IPS-18a (cell line): ENCODE measurements at regions not wholly inside any gene's neighbourhood (a gene's known extent, or its start where the extent isn't known, plus 50 kb on each side); places are given as distances from the start of the nearest gene placed in this dataset.
"Not testable (repeated sequence)": the region's sequence is repeated elsewhere in the genome, so short reads cannot be mapped to it uniquely, and the experiment has no call there.

Experiments
- H3K27ac ChIP-seq: one replicate; pipeline ENCODE4 v1.5.1; 2013; ENCODE audit warnings: low read length
- H3K27me3 ChIP-seq: one replicate; pipeline ENCODE4 v1.6.1; 2013; ENCODE audit warnings: mild to moderate bottlenecking, low read length; ENCODE audit not compliant: control insufficient read depth, insufficient read depth
- H3K36me3 ChIP-seq: one replicate; pipeline ENCODE4 v1.6.1; 2013; ENCODE audit warnings: low read depth, low read length; ENCODE audit not compliant: control insufficient read depth
- H3K4me1 ChIP-seq: one replicate; pipeline ENCODE4 v1.6.1; 2013; ENCODE audit warnings: low read depth, low read length; ENCODE audit not compliant: control insufficient read depth
- H3K4me3 ChIP-seq: one replicate; pipeline ENCODE4 v1.5.1; 2013; ENCODE audit warnings: low read length
- H3K9ac ChIP-seq: one replicate; pipeline ENCODE4 v1.6.1; 2013; ENCODE audit warnings: mild to moderate bottlenecking, low read length, moderate library complexity
- H3K9me3 ChIP-seq: one replicate; pipeline ENCODE4 v1.6.1; 2013; ENCODE audit warnings: low read depth, low read length; ENCODE audit not compliant: control insufficient read depth

- Histone ChIP-seq H3K27ac (no peak overlapping the region), H3K9ac (no peak overlapping the region), H3K4me1 (no peaks in the 10 kb centered on the region), H3K36me3 (no peaks in the 10 kb centered on the region), H3K4me3 (no peak overlapping the region), H3K27me3 (no peaks in the 10 kb centered on the region), H3K9me3 (no peaks in the 10 kb centered on the region)
Observed at GRCh38 chr11:104695065-104695463, 203.2 kb downstream of the CASP12 start.

- Histone ChIP-seq H3K9me3 (no peaks in the 10 kb centered on the region), H3K36me3 (no peaks in the 10 kb centered on the region), H3K27me3 (no peaks in the 10 kb centered on the region), H3K4me3 (no peak overlapping the region), H3K27ac (no peak overlapping the region), H3K9ac (no peak overlapping the region), H3K4me1 (no peaks in the 10 kb centered on the region)
Observed at GRCh38 chr11:104694259-104695064, 203.8 kb downstream of the CASP12 start.

DNA sequence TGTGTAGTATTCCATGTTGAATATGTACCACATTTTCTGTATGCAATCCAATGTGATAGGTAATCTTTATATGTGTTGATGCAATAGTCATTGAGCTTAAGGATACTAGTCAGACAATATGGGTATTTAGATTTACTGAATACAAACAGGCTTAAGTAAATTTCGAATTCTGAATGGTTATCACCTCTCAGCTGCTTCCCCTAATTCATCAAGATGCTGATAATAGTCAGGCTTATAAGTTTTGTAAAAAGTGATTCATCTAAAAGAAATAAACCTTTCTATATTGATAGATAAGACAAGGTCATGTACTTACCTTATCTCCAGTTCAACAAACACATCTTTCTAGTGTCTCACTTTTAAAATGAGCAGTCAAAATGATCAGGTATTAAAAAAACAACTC is 205.5 kb downstream of the CASP12 start:
- Histone ChIP-seq H3K9me3 (no peaks in the 10 kb centered on the region), H3K4me1 (peaks cover 7% of the 10 kb centered on the region), H3K36me3 (no peaks in the 10 kb centered on the region), H3K9ac (no peak overlapping the region), H3K27me3 (no peaks in the 10 kb centered on the region), H3K27ac (no peak overlapping the region), H3K4me3 (no peak overlapping the region)

DNA sequence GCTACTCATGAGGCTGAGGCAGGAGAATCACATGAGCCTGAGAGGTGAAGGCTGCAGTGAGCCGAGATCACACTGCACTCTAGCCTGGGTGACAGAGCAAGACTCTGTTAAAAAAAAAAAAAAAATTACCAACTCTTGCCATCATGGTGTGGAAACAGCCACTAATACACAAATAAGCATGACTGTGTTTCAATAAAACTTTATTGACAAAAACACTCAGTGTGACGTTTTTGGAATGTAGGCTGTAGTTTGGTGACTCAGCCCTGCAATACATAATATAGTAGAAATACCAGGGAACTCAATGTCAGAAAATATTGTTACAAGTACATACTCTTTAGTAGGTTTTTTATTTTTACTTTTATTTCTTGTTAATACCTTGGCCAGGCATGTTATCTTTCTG is 207.1 kb downstream of the CASP12 start:
- Histone ChIP-seq H3K4me1 (peaks cover 15% of the 10 kb centered on the region), H3K27ac (no peak overlapping the region), H3K4me3 (no peak overlapping the region), H3K36me3 (no peaks in the 10 kb centered on the region), H3K9me3 (no peaks in the 10 kb centered on the region), H3K9ac (no peak overlapping the region), H3K27me3 (no peaks in the 10 kb centered on the region)

GRCh38 chr11:104690241-104690640 is 208.0 kb downstream of the CASP12 start:
- Histone ChIP-seq H3K36me3 (no peaks in the 10 kb centered on the region), H3K27me3 (no peaks in the 10 kb centered on the region), H3K4me3 (no peak overlapping the region), H3K9me3 (no peaks in the 10 kb centered on the region), H3K27ac (no peak overlapping the region), H3K4me1 (peaks cover 15% of the 10 kb centered on the region), H3K9ac (no peak overlapping the region)

GRCh38 chr11:104688731-104689130 is 209.5 kb downstream of the CASP12 start:
- H3K27ac ChIP-seq = no peak overlapping the region
- H3K9ac ChIP-seq = no peak overlapping the region
- no peak overlapping the region for H3K4me3 ChIP-seq
- no peaks in the 10 kb centered on the region for H3K9me3 ChIP-seq
- H3K36me3 ChIP-seq = no peaks in the 10 kb centered on the region
- H3K4me1 ChIP-seq = peaks cover 15% of the 10 kb centered on the region
- no peaks in the 10 kb centered on the region for H3K27me3 ChIP-seq

- Histone ChIP-seq H3K4me3 (no peak overlapping the region), H3K36me3 (no peaks in the 10 kb centered on the region), H3K9ac (no peak overlapping the region), H3K4me1 (peaks cover 18% of the 10 kb centered on the region), H3K27ac (no peak overlapping the region), H3K27me3 (no peaks in the 10 kb centered on the region), H3K9me3 (no peaks in the 10 kb centered on the region)
Observed at GRCh38 chr11:104682206-104682605, 216.1 kb downstream of the CASP12 start.

DNA sequence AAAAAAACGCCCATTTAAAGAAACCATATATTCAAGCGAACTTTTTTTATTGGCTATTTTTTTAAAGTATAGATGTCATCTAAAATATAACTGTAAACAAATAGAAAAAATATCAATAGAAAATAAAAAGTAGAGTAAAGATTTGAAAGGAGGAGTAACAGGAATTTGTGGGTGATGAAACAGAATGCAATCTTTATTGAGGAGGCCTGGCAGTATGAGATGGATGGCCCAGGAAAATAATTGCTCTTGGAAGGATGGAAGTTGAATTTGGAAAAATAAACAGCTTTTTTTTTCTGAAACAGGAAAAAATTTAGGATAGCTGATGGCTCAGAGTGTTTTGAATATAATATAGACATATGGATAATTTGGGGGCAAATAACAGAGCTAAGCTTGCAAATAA is 219.0 kb downstream of the CASP12 start:
- peaks cover 4% of the 10 kb centered on the region for H3K9me3 ChIP-seq
- no peak overlapping the region for H3K9ac ChIP-seq
- no peak overlapping the region for H3K4me3 ChIP-seq
- peaks cover 13% of the 10 kb centered on the region for H3K4me1 ChIP-seq
- H3K36me3 ChIP-seq = no peaks in the 10 kb centered on the region
- H3K27ac ChIP-seq = no peak overlapping the region
- no peaks in the 10 kb centered on the region for H3K27me3 ChIP-seq

GRCh38 chr11:104678408-104678807 is 219.9 kb downstream of the CASP12 start:
- Histone ChIP-seq H3K4me3 (no peak overlapping the region), H3K27me3 (no peaks in the 10 kb centered on the region), H3K36me3 (no peaks in the 10 kb centered on the region), H3K4me1 (peaks cover 13% of the 10 kb centered on the region), H3K27ac (no peak overlapping the region), H3K9ac (no peak overlapping the region), H3K9me3 (peaks cover 4% of the 10 kb centered on the region)

- H3K9me3 ChIP-seq, H3K27ac ChIP-seq, H3K4me3 ChIP-seq, H3K36me3 ChIP-seq, H3K9ac ChIP-seq, H3K27me3 ChIP-seq: not testable (repeated sequence)
- H3K4me1 ChIP-seq = peaks cover 13% of the 10 kb centered on the region
Observed at GRCh38 chr11:104677069-104677468, 221.2 kb downstream of the CASP12 start.

DNA sequence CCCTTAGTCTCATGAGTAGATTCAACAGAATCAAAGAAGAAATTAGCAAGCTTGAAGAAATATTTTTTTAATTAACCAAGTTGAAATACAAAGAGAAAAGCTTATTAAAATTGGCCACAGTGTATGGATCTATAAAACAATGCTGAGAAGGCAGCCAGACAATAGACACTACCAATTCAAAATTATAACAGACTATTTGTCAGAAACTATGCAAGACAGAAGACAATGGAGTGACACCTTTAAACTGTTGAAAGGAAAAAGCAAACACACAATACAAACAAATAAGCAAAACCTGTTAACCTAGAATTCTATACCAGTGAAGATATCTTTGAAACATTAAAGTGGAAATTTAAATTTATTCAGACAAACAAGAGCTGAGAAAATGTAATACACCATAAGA is 225.4 kb downstream of the CASP12 start:
- peaks cover 7% of the 10 kb centered on the region for H3K9me3 ChIP-seq
- no peaks in the 10 kb centered on the region for H3K4me1 ChIP-seq
- no peaks in the 10 kb centered on the region for H3K27me3 ChIP-seq
- no peaks in the 10 kb centered on the region for H3K36me3 ChIP-seq
- H3K27ac ChIP-seq = no peak overlapping the region
- no peak overlapping the region for H3K9ac ChIP-seq
- H3K4me3 ChIP-seq = no peak overlapping the region

GRCh38 chr11:104668797-104669463 is 229.3 kb downstream of the CASP12 start:
- Histone ChIP-seq H3K27ac (no peak overlapping the region), H3K9ac (no peak overlapping the region), H3K4me3 (no peak overlapping the region), H3K4me1 (no peaks in the 10 kb centered on the region), H3K36me3 (no peaks in the 10 kb centered on the region), H3K27me3 (no peaks in the 10 kb centered on the region), H3K9me3 (peaks cover 4% of the 10 kb centered on the region)
